NAMALWA (cell line): ENCODE measurements at regions not wholly inside any gene's neighbourhood (a gene's known extent, or its start where the extent isn't known, plus 50 kb on each side); places are given as distances from the start of the nearest gene placed in this dataset.
"Not testable (repeated sequence)": the region's sequence is repeated elsewhere in the genome, so short reads cannot be mapped to it uniquely, and the experiment has no call there.

Experiments used
- DNase-seq: peaks from one replicate; pipeline ENCODE4 v3.0.0-alpha.2; 2015; ENCODE audit warnings: low spot score

DNA sequence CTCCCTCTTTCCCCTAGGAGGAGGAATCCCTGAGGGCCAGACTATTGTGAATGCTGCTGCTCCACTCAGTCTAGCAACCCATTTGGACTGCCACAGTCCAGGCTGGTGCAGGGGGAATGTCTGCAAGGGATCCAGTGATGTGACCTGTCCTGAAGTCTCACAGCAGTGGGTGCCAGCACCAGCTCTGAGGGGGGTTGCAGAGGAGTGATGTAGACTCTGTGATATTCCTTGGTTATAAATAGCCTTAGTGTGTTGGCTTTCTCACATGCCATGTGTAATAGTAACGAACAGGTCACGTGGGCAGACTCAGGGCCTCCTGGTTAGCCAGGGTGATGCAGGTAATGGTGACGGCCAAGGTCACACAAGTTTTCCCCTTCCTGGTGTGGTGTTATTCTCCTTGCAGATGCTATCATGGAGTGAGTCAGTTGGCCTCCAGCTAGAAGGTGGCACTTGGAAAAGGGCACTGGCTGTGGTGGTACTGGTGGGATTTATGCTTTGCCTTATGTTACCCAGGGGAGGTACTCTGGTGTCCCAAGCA, 404.4 kb downstream of the UTRN start:
- DNase-seq: no peak

DNA sequence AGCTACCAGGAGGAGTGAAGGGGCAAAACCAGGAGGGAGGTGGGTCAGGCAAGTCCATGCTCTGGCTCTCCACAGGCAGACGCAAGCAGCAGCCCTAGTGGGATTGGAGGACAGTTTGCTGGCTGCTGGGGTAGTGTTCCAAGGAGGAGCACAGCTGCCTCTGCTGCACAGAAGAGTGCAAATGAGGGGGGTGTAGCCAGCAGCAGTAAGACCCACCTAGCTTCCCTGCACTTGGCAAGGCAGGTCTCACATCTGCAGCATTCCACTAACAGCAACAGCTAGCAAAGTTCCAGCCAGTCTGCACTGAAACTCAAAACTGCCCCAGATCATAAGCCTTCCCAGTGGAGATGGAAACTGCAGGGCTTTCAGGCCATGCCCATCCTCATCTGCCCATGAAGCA, 405.0 kb downstream of the UTRN start:
- DNase-seq: no peak

DNA sequence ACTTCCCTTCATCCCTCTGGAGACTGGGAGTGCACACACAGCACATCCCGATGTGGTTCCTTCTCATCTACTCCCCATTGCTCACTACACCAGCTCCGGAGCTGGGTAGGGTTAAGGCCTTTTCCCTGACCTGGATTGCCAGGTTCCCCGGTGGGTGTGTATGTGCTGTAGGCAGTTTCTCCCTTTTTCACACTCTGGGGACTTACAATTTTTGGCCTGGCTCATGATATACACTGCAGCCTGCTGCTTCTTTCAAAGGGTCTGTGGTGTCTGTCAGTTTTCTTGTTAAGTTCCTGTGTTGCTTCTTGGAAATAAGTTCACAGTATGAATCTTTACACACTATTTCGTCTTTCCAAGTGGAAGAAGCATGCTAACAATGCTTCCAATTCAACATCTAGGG, 405.5 kb downstream of the UTRN start:
- no peak for DNase-seq

DNA sequence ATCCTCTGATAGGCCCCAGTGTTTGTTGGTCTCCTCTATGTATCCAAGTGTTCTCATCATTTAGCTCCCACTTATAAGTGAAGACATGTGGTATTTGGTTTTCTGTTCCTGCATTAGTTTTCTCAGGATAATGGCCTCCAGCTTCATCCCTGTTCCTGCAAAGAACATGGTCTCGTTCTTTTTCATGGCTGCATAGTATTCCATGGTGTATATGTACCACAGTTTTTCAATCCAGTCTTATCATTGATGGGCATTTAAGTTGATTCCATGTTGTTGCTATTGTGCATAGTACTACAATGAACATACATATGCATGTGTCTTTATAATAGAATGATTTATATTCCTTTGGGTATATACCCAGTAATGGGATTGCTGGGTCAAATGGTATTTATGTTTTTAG, 406.9 kb downstream of the UTRN start:
- not testable (repeated sequence) for DNase-seq

DNA sequence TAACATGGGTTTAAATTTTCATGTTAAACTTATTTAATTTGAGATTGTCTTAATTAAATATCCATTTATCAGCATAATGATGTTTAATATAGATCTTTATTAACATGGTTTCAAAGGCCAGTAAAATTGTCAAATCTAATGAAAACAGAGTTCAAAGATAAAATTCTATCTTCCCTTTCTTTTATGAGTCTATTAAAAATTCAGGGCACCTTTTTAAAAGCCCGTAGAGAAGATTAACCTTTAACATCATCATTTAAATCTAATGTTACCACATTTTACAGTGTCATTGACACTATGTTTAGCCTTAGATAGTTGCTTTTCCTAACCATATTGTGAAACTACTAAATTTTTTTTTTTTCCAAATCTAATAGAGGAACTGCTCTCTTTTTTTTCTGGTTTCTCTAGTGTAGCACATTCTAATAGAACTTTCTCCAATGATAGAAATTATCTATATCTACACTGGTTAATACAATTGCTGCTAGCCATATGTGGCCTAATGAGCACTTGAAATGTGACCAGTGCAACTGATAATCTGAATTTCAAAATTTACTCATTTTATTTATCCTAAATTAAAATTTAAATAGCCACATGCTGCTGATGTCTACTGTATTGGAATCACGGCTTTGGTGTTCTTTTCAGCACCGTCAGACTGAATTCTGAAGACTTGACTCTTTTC, 410.9 kb downstream of the UTRN start:
- DNase-seq: no peak

DNA sequence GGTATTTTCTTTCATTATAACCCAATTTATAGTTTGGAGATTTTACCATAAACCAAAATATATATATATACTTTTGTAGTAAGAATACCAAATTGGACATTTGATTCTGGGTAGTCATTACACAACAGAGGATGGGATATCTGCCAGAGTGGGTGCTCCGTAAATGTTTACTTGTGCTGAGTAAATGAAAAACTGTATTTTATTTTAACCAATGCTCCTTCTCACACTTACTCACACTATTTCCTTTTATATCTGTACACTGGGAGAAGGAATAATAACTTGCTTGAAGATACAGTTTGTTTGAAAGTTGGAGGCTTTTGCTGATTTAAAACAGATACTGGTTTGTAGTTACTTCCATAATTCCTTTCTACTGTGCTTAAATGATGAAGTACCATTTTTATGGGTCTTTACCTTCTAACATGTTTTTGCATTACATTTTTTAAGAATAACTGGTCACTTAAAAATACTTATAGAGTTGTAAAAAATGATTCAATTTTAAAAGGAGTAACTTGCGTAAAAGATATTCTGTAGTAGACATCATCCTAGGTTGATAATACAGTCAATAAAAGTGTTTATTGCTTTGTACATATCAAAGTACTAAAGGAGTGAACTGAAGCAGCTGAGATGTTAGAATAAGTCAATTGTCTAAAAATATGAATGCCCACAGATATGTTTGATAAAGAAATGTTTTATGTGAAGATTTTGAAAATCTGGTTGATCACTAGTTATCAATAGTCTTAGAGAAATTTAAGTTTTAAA, 411.7 kb downstream of the UTRN start:
- DNase-seq: no peak

DNA sequence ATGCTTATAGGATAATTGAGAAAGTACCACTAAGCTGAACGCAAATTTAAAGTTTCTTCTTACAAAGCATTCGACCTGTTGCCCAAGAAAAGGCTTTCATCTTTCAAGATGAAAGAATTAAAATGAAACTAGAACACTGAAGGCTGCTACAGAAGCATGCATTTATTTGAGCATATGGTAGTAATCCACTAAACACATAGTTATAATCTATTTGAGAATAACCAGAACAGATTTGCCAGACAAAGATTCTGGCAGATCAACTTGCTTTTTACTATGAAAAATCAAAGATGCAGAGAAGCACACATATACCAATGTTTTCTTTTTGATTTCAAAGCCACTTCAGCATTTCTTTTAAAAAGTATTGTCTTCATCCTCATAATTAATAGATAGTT, 412.2 kb downstream of the UTRN start:
- no peak for DNase-seq

DNA sequence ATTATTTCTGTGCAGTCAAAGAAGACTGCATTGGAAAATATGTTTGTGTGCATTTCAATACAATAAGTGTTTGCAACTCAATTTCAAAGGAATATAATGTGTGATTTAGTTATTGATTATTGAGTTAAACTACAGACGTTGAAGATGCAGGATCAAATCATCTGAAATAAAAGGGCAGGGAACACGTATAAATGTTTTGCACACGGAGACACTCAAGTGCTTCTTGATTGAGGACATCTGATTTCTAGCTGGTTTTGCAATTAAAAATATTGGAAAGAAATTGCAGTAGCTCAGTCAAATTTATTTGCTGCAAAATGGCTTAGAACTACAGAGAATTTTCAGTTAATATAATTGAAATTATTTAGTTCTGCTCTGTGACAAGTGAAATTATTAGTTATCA, 412.7 kb downstream of the UTRN start:
- no peak for DNase-seq

DNA sequence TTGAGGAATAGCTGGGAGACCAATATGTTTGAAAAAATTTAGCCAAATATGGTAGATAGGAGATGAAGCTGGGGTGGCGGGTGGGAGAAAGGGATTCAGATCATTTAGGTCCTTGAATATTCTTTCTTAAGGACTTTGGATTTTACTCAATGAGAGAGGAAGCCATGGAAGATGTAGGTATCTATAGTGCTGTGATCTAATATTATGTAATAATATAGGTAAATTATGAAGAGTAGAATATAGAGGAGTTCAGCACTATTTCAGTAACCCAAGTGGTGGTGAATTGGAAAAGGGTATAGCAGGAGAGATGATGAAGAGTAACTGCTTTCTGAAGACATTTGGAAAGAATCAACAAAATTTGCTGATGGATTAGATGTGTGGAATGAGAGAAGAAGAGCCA, 417.6 kb downstream of the UTRN start:
- DNase-seq: no peak

DNA sequence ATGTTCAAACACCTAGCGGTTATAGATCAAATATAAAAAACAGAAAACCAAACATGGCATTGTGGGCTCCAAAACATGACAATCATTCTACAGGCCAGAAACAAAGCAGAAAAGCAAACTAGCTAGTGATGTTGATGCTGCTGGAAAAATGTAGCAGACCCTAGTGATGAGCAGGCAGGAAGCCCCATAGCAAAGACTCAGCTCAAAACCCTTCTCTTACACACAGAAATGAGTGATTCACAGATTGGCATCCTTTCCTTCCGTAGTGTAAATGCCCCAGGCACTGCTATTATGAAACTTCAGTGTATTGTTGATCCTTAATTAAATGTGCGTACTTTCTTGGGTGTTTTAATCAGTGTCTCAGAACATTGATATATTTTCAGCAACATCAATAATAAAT, 425.1 kb downstream of the UTRN start:
- DNase-seq: no peak

DNA sequence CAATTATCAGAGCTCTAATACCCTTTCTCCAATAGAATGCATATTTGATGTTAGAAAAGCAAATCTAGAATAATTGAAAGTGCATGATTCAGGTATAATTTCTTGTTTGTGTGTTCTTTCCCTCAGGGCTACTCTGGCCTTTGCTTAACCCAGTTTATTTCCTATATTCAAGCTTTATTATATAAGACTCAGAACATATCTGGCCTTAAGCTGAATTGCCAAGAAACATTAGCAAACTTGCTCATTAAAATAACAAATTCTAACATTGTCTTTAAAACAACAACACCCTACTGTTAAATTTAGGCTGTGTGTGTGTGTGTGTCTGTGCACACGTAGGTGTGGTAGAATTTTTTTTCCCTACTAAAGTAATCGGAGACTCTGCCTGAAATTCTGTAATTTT, 426.5 kb downstream of the UTRN start:
- DNase-seq: no peak

DNA sequence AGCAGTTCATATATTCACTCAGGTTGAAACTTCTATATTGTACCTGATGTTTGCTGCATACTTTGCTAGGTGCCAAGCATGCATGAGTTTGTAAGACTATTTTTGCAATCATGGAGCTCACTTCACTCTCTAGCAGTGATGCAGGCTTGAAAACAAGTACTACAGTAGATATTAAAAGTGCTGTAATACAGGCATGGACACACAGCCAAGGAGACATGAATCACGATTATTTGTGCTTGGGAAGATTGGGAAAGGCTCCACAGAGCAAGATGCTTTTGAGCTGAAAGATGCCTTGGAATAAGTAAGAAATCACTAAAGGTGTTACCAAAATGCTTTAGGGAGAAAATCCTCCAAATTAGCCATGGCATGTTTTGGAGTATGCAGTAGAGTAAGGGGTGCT, 427.4 kb downstream of the UTRN start:
- DNase-seq: no peak

DNA sequence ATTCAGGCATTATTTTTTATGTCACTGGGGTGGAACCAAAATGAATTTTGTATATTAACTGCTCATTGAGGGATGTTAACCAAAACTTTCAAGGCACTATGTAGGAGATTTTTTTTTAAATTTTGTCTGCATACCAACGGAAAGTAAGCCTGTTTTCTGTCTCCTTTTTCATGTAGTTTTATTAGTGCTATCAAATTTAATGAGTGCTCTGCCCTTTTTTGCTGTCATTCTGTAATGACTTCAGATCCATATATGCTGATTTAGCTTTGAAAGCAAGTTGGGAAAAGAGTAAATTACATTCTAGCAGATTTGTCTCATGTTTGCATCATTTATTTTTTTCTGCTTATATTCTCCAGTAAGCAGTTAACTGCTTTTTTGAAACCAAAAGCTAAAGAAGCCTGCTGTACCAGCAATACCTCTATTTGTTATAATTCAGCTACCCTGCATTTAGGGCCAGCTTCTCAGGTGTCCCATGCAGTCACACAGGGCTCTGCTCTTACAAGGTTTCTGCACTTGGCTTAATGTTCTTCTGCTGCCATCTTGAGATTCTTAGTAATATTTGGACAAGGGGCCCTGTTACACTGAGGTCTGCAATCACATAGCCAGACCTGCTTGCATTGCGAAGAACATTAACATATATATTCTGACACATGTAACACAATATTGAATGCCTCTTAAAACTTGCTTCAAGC, 429.0 kb downstream of the UTRN start:
- DNase-seq: no peak

DNA sequence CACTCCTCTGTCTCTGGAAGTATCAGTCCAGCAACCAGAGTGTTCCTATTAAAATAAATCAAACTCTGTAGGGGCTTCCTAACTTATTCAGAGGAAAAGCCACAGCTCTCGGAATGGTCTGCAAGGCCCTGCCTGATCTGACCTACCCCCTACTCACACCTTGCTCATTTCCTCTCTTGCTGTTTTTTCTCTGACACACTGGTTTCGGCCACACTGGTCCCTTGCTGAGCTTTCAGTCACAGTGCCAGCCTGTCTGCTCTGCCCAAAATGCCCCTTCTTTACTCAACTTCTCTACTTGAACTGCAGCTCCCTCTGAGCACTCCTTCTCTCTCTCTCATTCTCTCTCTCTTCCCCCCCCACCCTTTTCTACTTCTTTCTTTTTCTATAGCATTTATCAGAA, 430.2 kb downstream of the UTRN start:
- no peak for DNase-seq

DNA sequence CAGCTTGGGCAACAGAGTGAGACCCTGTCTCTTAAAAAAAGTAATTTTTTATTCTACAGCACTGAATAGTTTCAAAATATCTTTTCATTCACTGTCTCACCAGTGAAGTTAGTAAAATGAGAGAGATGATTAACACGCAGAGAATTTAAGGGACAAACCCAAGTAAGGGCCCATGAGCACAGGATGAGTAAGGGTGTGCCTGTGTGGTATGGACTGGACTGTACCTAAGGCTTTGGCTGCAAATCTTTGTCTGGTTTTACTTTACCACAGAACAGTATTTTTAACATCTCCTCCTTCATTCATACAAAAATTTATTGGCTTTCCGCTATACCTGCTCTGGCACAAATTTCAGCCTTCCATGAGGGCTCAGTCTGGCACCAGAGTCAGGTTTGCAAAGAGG, 433.3 kb downstream of the UTRN start:
- no peak for DNase-seq

DNA sequence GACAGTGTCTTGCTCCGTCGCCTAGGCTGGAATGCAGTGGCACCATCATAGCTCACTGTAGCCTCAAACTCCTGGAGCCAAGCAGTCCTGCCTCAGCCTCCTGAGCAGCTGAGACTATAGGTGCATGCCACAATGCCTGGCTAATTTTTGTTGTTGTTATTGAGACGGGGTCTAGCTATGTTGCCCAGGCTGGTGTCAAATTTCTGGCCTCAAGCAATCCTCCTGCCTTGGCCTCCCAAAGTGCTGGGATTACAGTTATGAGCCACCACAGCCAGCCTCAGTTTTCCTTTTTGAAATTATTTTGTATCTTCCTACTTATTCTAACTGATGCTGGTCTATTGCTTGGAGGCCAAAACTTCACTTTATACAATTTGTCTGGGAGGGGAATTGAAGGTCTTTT, 436.1 kb downstream of the UTRN start:
- DNase-seq: no peak

DNA sequence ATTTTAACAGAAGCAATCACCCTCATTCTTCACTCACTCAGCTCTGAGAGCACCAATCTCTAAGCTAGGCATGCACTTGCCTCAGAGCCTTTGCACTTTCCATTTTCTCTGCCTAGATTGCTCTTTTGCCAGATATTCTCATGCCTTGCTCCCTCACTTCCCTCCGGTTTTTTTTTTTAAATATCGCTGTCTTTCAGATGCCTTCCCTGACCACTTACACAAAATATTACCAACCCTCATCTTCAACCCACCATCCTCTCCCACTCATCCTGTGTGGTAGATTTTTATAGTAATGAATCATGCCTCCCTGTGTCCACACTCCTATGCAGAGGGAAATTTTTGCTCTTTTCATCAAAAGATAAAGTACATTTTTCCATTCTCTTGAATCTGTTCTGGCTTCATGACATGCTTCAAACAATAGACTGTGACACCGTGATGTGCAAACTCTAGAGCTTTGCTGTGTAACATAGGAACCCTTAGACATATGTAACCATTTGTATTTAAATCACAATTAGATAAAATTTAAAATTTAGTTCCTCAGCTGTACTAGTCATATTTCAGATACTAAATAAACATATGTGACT, 437.1 kb downstream of the UTRN start:
- no peak for DNase-seq

DNA sequence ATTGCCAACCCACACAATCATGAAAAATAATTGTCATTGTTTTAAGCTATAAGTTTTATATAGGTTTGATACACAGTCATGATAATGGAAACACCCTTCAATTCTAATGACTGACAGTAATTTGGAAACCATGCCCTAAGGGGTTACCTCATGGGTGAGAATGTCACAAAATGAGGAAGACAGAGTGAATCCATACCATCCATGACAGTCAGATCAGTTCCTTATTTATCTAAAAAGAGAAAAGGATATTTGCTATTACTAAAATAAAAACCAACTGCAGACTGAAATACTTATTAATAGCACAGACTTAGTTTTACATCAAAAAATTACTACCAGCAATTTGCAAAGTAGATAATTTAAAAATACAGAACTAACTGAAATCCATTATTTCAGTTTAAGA, 437.8 kb downstream of the UTRN start:
- no peak for DNase-seq

DNA sequence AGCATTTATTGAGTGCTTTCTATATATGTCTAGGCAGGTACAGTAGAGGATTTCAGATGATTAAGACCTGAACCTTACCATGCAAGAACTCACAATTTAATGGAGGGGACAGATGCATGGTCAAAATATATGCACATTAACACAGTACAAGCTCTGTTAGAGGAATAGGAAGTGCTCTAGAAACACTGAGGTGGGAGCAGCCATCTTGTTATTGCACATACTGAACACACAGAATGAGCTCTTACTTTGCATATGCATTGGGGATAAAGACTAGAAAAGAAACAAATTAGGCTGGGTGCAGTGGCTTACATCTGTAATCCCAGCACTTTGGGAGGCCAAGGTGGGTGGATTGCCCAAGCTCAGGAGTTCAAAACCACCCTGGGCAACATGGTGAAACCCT, 438.3 kb downstream of the UTRN start:
- DNase-seq: no peak

DNA sequence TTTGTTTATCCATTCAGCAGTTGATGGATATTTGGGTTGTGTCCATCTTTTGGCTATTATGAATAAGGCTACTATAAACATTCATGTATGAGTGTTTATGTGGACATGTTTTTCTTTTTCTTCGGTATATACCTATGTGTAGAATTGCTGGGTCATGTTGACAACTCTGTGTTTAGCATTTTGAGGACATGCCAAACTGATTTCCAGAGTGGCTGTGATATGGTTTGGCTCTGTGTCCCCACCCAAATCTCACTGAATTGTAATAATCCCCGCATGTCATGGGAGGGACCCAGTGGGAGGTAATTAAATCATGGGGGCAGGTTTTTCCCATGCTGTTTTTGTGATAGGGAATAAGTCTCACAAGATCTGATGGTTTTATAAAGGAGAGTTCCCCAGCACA, 439.7 kb downstream of the UTRN start:
- no peak for DNase-seq

DNA sequence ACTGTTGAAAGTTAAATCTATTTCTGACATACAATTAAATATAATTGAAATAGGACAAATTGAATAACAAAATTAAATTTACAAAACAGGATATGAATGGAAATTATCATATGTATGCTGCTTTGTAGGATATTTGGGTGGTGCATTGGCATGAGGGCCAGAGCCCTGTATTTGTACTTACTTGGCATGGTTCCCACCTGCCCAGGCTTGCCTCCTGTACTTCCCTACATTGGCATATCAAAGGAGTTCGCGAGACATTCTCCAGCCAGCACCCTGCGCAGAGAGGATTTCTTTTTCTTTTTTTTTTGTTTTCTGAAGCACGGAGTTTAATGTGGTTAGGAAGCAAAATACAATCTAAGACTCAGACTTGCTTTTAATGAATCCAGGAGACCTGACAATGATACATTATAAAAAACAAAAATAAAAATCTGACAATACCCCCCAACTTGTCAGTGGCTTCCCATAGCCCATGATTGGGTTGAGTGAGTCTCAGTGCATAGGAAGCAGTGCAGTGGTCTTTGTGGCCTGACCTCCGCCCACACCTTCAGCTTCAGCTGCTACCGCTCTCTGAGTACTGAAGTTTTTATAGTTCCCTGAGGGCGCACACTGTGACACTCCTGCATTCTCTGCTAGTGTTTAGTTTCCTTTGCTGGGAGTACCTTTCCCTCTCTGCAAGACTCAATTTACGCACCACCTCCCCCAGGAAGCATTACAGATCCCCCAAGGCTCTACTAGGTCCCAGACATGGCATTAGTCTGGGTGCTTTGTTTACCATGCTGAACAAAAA, 440.8 kb downstream of the UTRN start:
- no peak for DNase-seq

DNA sequence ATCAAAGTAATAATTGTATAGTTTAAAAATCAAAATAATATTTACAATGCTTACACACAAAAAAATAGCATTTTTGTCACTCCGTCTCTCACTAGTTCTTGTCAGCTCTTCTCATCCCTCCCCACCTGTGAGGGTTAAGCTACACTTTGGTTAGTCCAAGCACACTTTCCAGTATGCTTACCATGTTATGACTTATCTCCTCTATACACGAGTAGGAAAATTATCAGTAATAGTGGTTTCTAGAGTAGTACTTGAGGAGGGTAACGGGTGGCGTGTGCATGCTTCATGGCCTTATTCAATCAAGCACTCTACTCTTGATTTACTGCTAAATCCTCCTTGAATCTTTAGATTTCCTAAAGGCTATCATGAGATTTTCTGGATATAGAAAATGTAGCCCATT, 443.7 kb downstream of the UTRN start:
- no peak for DNase-seq
